OCI-LY3 (cell line): ENCODE measurements at regions not wholly inside any gene's neighbourhood (a gene's known extent, or its start where the extent isn't known, plus 50 kb on each side); places are given as distances from the start of the nearest gene placed in this dataset.

ENCODE experiments used
- CTCF ChIP-seq: fragments of 200-600, 300-600 bp; sonication (generic); IDR thresholded peaks from 2 replicates; pipeline ENCODE4 v1.5.1; 2014; ENCODE audit warnings: antibody characterized with exemption, low read length, low read depth
- EZH2phosphoT487 ChIP-seq: fragments of 200-600 bp; shearing (Covaris generic); IDR thresholded peaks from 2 replicates; pipeline ENCODE4 v1.6.1; 2018; ENCODE audit warnings: antibody characterized with exemption, mixed run types, low read depth

- TF ChIP-seq EZH2phosphoT487 (no peak), CTCF (no peak)
Observed at GRCh38 chr4:58491620-58492019, 1381.4 kb upstream of the IGFBP7 start.
